NCI-H2196 treated with DMSO at 0.1 percent for 48 hours (cell line): ENCODE measurements at regions not wholly inside any gene's neighbourhood (a gene's known extent, or its start where the extent isn't known, plus 50 kb on each side); places are given as distances from the start of the nearest gene placed in this dataset.

Source experiments
- DNase-seq: peaks from one replicate; lab custom pipeline; 2025; ENCODE audit not compliant: unreplicated experiment; lab: John Stamatoyannopoulos, UW

GRCh38 chr9:81292056-81292805 lies 397.1 kb downstream of the TLE1 start:
- DNase-seq = no peak

- no peak for DNase-seq
Observed at GRCh38 chr9:81289622-81290021, 399.7 kb downstream of the TLE1 start.

- DNase-seq = no peak
Observed at GRCh38 chr9:81268048-81268447, 421.3 kb downstream of the TLE1 start.

- no peak for DNase-seq
Observed at GRCh38 chr9:81266674-81267073, 422.7 kb downstream of the TLE1 start.

- no peak for DNase-seq
Observed at GRCh38 chr9:81266086-81266485, 423.3 kb downstream of the TLE1 start.

- no peak for DNase-seq
Observed at GRCh38 chr9:81264516-81264915, 424.8 kb downstream of the TLE1 start.

GRCh38 chr9:81259896-81260295 lies 429.5 kb downstream of the TLE1 start:
- DNase-seq = no peak

GRCh38 chr9:81256368-81256767 lies 433.0 kb downstream of the TLE1 start:
- no peak for DNase-seq

- DNase-seq = no peak
Observed at GRCh38 chr9:81250606-81251005, 438.7 kb downstream of the TLE1 start.

GRCh38 chr9:81250041-81250440 lies 439.3 kb downstream of the TLE1 start:
- DNase-seq = no peak

GRCh38 chr9:81245254-81245956 lies 443.9 kb downstream of the TLE1 start:
- DNase-seq = no peak

- no peak for DNase-seq
Observed at GRCh38 chr9:81244631-81245030, 444.7 kb downstream of the TLE1 start.

GRCh38 chr9:81242866-81243265 lies 446.5 kb downstream of the TLE1 start:
- no peak for DNase-seq

- DNase-seq = no peak
Observed at GRCh38 chr9:81239388-81239787, 450.0 kb downstream of the TLE1 start.

GRCh38 chr9:81237565-81238231 lies 451.6 kb downstream of the TLE1 start:
- no peak for DNase-seq

GRCh38 chr9:81234924-81235610 lies 454.3 kb downstream of the TLE1 start:
- DNase-seq = no peak

- no peak for DNase-seq
Observed at GRCh38 chr9:81231011-81231410, 458.3 kb downstream of the TLE1 start.

GRCh38 chr9:81227507-81228245 lies 461.7 kb downstream of the TLE1 start:
- no peak for DNase-seq

- no peak for DNase-seq
Observed at GRCh38 chr9:81225596-81225995, 463.8 kb downstream of the TLE1 start.

GRCh38 chr9:81224166-81225081 lies 464.9 kb downstream of the TLE1 start:
- DNase-seq = no peak
